Tongue (tissue), 1 donor: ENCODE measurements at regions not wholly inside any gene's neighbourhood (a gene's known extent, or its start where the extent isn't known, plus 50 kb on each side); places are given as distances from the start of the nearest gene placed in this dataset.

Experiments
- DNase-seq: peaks from one replicate; pipeline ENCODE4 v3.0.0-alpha.2; 2015

- DNase-seq = peak; percentile 27
Observed at GRCh38 chr5:123755653-123756317, 243.8 kb downstream of the CSNK1G3 start.

GRCh38 chr5:123754908-123755307 lies 242.9 kb downstream of the CSNK1G3 start:
- peak; percentile 12 for DNase-seq

- peak; percentile 30 for DNase-seq
Observed at GRCh38 chr5:123753937-123754891, 242.2 kb downstream of the CSNK1G3 start.

- DNase-seq = no peak
Observed at GRCh38 chr5:123753180-123753936, 241.4 kb downstream of the CSNK1G3 start.

GRCh38 chr5:123752552-123753179 lies 240.7 kb downstream of the CSNK1G3 start:
- peak; percentile 43 for DNase-seq

- DNase-seq = no peak
Observed at GRCh38 chr5:123751670-123752069, 239.7 kb downstream of the CSNK1G3 start.

- no peak for DNase-seq
Observed at GRCh38 chr5:123748239-123748638, 236.3 kb downstream of the CSNK1G3 start.

GRCh38 chr5:123746683-123747360 lies 234.8 kb downstream of the CSNK1G3 start:
- peak; percentile 2 for DNase-seq

GRCh38 chr5:123743990-123744583 lies 232.1 kb downstream of the CSNK1G3 start:
- no peak for DNase-seq

GRCh38 chr5:123735384-123735783 lies 223.4 kb downstream of the CSNK1G3 start:
- DNase-seq = no peak

- no peak for DNase-seq
Observed at GRCh38 chr5:123732257-123732656, 220.3 kb downstream of the CSNK1G3 start.

GRCh38 chr5:123722451-123722850 lies 210.5 kb downstream of the CSNK1G3 start:
- DNase-seq = no peak

- DNase-seq = no peak
Observed at GRCh38 chr5:123721675-123722276, 209.8 kb downstream of the CSNK1G3 start.

GRCh38 chr5:123720955-123721354 lies 209.0 kb downstream of the CSNK1G3 start:
- no peak for DNase-seq

- no peak for DNase-seq
Observed at GRCh38 chr5:123720339-123720738, 208.4 kb downstream of the CSNK1G3 start.

GRCh38 chr5:123719004-123719403 lies 207.0 kb downstream of the CSNK1G3 start:
- no peak for DNase-seq

- DNase-seq = peak; percentile 16
Observed at GRCh38 chr5:123718238-123718637, 206.3 kb downstream of the CSNK1G3 start.

GRCh38 chr5:123717139-123717538 lies 205.2 kb downstream of the CSNK1G3 start:
- DNase-seq = no peak

- DNase-seq = no peak
Observed at GRCh38 chr5:123710031-123710430, 198.1 kb downstream of the CSNK1G3 start.

GRCh38 chr5:123709422-123709821 lies 197.4 kb downstream of the CSNK1G3 start:
- DNase-seq = no peak
